GM23338 (cell line): ENCODE measurements at regions not wholly inside any gene's neighbourhood (a gene's known extent, or its start where the extent isn't known, plus 50 kb on each side); places are given as distances from the start of the nearest gene placed in this dataset.

Experiments
- EZH2 ChIP-seq: fragments of 200-600 bp; sonication (generic); IDR thresholded peaks from one replicate; pipeline ENCODE4 v1.8.0; 2017; ENCODE audit warnings: antibody characterized with exemption, mild to moderate bottlenecking, low read depth; ENCODE audit not compliant: unreplicated experiment
- POLR2AphosphoS5 ChIP-seq: IDR thresholded peaks from 2 replicates; pipeline ENCODE4 v1.6.1; 2016; ENCODE audit warnings: antibody characterized with exemption, low read depth
- ZNF114 ChIP-seq: fragments of 250-450 bp; sonication (Bioruptor Pico); IDR thresholded peaks from 2 replicates; pipeline ENCODE4 v1.5.0; 2020; ENCODE audit warnings: mild to moderate bottlenecking, moderate library complexity
- TF ChIP-seq, protein P1 (sequence below), 2 experiments: fragments of 200-600 bp in 1 of 2; sonication (generic) in 1 of 2; conservative IDR thresholded peaks; 2 replicates each; pipeline versions ENCODE4 v1.5.1 to v1.6.1; 2016 to 2017; ENCODE audit warnings: antibody characterized with exemption in 2 of 2, low read depth in 2 of 2, mild to moderate bottlenecking in 2 of 2, moderate library complexity in 1 of 2
- TF ChIP-seq, protein P2 (sequence below): IDR thresholded peaks from one replicate; pipeline ENCODE4 v1.6.1; 2018; ENCODE audit warnings: antibody characterized with exemption; ENCODE audit not compliant: unreplicated experiment

DNA sequence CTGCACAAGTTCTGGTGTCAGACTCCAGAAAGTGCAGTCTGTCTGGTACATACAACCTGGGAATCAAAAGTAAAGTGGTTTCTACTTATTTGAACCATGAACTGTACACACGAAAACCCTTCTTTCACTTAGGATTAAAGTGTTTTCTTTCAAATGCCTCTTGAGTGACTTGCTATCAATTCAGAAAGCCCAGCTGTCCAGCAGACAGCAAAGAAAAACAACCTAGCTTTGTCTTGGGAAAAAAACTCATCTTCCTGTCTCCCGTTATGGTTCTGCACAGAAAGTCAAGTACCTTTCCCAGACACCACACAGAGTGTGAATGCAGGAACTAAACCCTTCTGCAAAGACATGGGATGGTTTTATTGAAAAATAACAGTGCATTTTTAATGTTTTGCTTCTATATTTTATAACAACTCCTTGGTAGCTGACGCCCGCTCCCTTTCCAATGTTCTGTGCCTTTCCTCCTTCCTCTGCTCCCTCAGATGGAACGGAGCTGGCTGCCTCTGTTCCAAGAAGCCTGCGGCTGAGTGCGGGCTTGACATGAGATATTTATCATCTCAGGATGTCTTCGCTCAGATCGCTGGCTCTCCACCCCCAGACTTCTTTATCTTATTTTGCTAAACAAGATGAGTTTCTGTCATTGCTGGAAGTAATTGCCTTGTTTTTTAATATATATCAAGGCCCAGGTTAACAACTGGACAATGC is 322.3 kb upstream of the B3GAT1 start:
- TF ChIP-seq POLR2AphosphoS5 (no peak), EZH2 (no peak), ZNF114 (no peak)
- TF ChIP-seq, protein P1, sequence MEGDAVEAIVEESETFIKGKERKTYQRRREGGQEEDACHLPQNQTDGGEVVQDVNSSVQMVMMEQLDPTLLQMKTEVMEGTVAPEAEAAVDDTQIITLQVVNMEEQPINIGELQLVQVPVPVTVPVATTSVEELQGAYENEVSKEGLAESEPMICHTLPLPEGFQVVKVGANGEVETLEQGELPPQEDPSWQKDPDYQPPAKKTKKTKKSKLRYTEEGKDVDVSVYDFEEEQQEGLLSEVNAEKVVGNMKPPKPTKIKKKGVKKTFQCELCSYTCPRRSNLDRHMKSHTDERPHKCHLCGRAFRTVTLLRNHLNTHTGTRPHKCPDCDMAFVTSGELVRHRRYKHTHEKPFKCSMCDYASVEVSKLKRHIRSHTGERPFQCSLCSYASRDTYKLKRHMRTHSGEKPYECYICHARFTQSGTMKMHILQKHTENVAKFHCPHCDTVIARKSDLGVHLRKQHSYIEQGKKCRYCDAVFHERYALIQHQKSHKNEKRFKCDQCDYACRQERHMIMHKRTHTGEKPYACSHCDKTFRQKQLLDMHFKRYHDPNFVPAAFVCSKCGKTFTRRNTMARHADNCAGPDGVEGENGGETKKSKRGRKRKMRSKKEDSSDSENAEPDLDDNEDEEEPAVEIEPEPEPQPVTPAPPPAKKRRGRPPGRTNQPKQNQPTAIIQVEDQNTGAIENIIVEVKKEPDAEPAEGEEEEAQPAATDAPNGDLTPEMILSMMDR (conservative IDR thresholded peaks at IDR 0.05; ENCODE audit: low read depth in 2 of 2), result no peak
- TF ChIP-seq, protein P2, sequence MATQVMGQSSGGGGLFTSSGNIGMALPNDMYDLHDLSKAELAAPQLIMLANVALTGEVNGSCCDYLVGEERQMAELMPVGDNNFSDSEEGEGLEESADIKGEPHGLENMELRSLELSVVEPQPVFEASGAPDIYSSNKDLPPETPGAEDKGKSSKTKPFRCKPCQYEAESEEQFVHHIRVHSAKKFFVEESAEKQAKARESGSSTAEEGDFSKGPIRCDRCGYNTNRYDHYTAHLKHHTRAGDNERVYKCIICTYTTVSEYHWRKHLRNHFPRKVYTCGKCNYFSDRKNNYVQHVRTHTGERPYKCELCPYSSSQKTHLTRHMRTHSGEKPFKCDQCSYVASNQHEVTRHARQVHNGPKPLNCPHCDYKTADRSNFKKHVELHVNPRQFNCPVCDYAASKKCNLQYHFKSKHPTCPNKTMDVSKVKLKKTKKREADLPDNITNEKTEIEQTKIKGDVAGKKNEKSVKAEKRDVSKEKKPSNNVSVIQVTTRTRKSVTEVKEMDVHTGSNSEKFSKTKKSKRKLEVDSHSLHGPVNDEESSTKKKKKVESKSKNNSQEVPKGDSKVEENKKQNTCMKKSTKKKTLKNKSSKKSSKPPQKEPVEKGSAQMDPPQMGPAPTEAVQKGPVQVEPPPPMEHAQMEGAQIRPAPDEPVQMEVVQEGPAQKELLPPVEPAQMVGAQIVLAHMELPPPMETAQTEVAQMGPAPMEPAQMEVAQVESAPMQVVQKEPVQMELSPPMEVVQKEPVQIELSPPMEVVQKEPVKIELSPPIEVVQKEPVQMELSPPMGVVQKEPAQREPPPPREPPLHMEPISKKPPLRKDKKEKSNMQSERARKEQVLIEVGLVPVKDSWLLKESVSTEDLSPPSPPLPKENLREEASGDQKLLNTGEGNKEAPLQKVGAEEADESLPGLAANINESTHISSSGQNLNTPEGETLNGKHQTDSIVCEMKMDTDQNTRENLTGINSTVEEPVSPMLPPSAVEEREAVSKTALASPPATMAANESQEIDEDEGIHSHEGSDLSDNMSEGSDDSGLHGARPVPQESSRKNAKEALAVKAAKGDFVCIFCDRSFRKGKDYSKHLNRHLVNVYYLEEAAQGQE, result no peak
